GM12891 (cell line): ENCODE measurements at regions not wholly inside any gene's neighbourhood (a gene's known extent, or its start where the extent isn't known, plus 50 kb on each side); places are given as distances from the start of the nearest gene placed in this dataset.

ENCODE experiments used
- POLR2A ChIP-seq: IDR thresholded peaks from 2 replicates; pipeline ENCODE4 v1.6.1; 2011; ENCODE audit warnings: low read depth, low read length, control low read depth
- POLR2AphosphoS5 ChIP-seq: IDR thresholded peaks from 2 replicates; pipeline ENCODE4 v1.6.1; 2011; ENCODE audit warnings: low read depth, low read length, control low read depth

- TF ChIP-seq POLR2A = no peak
- no peak for TF ChIP-seq POLR2AphosphoS5
Measured at GRCh38 chr13:44840131-44840530, 149.1 kb downstream of the NUFIP1 start.
